ENCODE measurements at regions not wholly inside any gene's neighbourhood (a gene's known extent, or its start where the extent isn't known, plus 50 kb on each side); places are given as distances from the start of the nearest gene placed in this dataset.

DNA sequence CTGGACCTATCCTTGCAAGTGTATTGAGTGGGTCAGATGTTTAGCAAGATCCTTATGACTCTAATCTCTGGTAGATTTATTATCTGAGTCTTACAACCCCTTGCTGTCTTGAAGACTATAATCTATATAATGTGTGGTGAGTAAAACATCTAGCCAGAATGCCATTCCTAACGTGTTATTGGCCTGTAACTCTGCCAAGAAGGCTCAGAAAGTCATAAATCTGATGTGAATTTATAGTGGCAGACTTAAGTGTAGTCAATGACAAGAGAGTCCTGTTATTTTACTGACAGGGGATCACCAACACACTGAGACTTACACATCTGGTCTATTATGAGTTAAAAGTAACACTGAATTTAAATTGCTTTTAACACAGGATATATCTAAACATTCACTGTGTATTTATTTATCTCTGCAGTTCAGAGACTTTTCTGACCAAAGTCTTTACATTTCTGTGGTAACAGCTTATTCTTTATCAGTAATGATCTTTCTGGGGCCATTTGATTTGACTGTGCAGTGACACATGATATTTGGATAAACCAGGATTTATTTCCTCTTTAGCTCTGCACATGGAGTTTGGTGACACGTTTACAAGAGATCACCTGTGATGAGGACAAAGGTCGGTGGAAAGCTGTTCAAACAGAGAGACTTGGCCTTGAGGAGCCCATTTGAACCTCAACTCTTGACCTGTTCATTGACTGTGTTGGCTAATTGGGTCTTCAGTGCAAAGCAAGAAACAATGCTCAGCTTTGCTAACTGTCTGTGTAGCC, 415.8 kb downstream of the STIM2 start:
- TF ChIP-seq, protein P1, sequence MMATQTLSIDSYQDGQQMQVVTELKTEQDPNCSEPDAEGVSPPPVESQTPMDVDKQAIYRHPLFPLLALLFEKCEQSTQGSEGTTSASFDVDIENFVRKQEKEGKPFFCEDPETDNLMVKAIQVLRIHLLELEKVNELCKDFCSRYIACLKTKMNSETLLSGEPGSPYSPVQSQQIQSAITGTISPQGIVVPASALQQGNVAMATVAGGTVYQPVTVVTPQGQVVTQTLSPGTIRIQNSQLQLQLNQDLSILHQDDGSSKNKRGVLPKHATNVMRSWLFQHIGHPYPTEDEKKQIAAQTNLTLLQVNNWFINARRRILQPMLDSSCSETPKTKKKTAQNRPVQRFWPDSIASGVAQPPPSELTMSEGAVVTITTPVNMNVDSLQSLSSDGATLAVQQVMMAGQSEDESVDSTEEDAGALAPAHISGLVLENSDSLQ (IDR thresholded peaks at IDR 0.05), result peak; percentile 77
- no peak for TF ChIP-seq ARNT (IDR thresholded peaks at IDR 0.05)
- POLR2A ChIA-PET, result interaction anchor here (1.6 kb wide), 1 partner anchor 18 kb away, joined by 3 read pairs; no protein-coding TSS in a partner anchor
- CTCF ChIA-PET, result no interaction called here
- DNase-seq (ENCODE audit: extremely low spot score), result no peak

GRCh38 chr4:27278615-27279375, 418.2 kb downstream of the STIM2 start:
- ChIA-PET CTCF (no interaction called here), POLR2A (interaction anchor here (1.6 kb wide), 1 partner anchor 20 kb away, joined by 3 read pairs; no protein-coding TSS in a partner anchor)
- TF ChIP-seq CTBP1 (IDR thresholded peaks at IDR 0.05; ENCODE audit: borderline replicate concordance) (no peak), BHLHE40 (IDR thresholded peaks at IDR 0.05; ENCODE audit: borderline replicate concordance) (no peak), FOXK2 (IDR thresholded peaks at IDR 0.05) (no peak), HDGF (IDR thresholded peaks at IDR 0.05; ENCODE audit: borderline replicate concordance) (no peak), LEF1 (IDR thresholded peaks at IDR 0.05; ENCODE audit: borderline replicate concordance) (no peak), ELF4 (IDR thresholded peaks at IDR 0.05) (no peak), FOXA1 (IDR thresholded peaks at IDR 0.05) (no peak), FOXM1 (IDR thresholded peaks at IDR 0.05; ENCODE audit: borderline replicate concordance) (no peak), ARNT (IDR thresholded peaks at IDR 0.05) (no peak), L3MBTL2 (conservative IDR thresholded peaks at IDR 0.05) (no peak), NFRKB (IDR thresholded peaks at IDR 0.05) (no peak), SUZ12 (IDR thresholded peaks at IDR 0.05) (no peak)
- peak; percentile 14 for DNase-seq (ENCODE audit: extremely low spot score)

GRCh38 chr4:27288496-27288895, 427.9 kb downstream of the STIM2 start:
- CTCF ChIA-PET, result no interaction called here
- DNase-seq (ENCODE audit: extremely low spot score), result no peak
- no peak for TF ChIP-seq HDGF (IDR thresholded peaks at IDR 0.05; ENCODE audit: borderline replicate concordance)
- TF ChIP-seq FOXA1 (IDR thresholded peaks at IDR 0.05), result no peak
- no peak for TF ChIP-seq TARDBP (IDR thresholded peaks at IDR 0.05)
- no peak for TF ChIP-seq SUZ12 (IDR thresholded peaks at IDR 0.05)
- POLR2A ChIA-PET, result no interaction called here

DNA sequence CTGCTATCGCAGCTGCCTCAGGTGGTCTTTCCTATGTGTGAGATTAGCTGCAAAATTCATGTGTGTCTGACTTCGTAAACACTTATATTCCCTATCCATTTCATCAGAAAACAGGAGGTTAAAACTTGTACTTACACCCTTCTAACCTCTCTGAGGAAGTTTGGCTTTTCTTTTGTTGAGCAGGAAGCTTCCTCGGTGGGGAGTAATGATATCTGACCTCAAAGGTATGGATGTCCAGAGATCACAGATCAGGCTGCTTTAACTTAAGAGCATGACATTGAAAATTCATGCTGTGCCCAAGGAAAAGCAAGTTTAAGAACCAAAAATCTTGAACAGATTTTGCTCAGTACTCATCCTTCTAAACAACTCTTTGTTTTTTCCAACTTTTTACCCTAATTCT, 429.1 kb downstream of the STIM2 start:
- POLR2A ChIA-PET, result no interaction called here
- CTCF ChIA-PET, result no interaction called here
- no peak for TF ChIP-seq ELF4 (IDR thresholded peaks at IDR 0.05)
- TF ChIP-seq LEF1 (IDR thresholded peaks at IDR 0.05; ENCODE audit: borderline replicate concordance), result no peak
- TF ChIP-seq BHLHE40 (IDR thresholded peaks at IDR 0.05; ENCODE audit: borderline replicate concordance), result no peak
- no peak for TF ChIP-seq ZNF384 (IDR thresholded peaks at IDR 0.05)
- TF ChIP-seq CTBP1 (IDR thresholded peaks at IDR 0.05; ENCODE audit: borderline replicate concordance), result no peak
- TF ChIP-seq FOXK2 (IDR thresholded peaks at IDR 0.05), result no peak
- no peak for TF ChIP-seq FOXA1 (IDR thresholded peaks at IDR 0.05)
- no peak for TF ChIP-seq NFRKB (IDR thresholded peaks at IDR 0.05)
- no peak for TF ChIP-seq L3MBTL2 (conservative IDR thresholded peaks at IDR 0.05)
- TF ChIP-seq, protein P1 (IDR thresholded peaks at IDR 0.05), result no peak
- no peak for TF ChIP-seq ARNT (IDR thresholded peaks at IDR 0.05)
- TF ChIP-seq SUZ12 (IDR thresholded peaks at IDR 0.05), result no peak
- no peak for TF ChIP-seq HDGF (IDR thresholded peaks at IDR 0.05; ENCODE audit: borderline replicate concordance)
- TF ChIP-seq FOXM1 (IDR thresholded peaks at IDR 0.05; ENCODE audit: borderline replicate concordance), result no peak
- no peak for TF ChIP-seq TARDBP (IDR thresholded peaks at IDR 0.05)
- no peak for TF ChIP-seq SP1 (IDR thresholded peaks at IDR 0.05)
- DNase-seq (ENCODE audit: extremely low spot score), result no peak

DNA sequence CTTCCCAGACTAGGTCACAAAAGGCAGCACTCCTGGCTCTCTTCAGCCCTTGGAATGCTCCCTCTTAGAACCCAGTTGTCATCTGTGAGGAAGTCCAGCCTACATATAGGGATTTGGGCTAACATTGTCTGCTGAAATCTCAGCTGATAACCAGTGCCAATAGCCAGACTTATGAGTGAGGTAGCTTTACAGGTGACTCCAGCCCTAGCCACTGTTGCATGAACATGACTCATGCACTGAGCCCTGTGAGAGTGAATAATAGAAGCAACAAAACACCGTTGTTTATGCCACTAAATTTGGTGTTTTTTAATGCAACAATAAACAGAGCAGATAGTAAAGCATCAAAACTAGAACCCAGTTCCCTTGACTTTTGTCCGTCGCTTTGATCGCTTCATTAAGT, 433.2 kb downstream of the STIM2 start:
- TF ChIP-seq CTBP1 (IDR thresholded peaks at IDR 0.05; ENCODE audit: borderline replicate concordance) (no peak), LEF1 (IDR thresholded peaks at IDR 0.05; ENCODE audit: borderline replicate concordance) (no peak), HDGF (IDR thresholded peaks at IDR 0.05; ENCODE audit: borderline replicate concordance) (no peak)
- ChIA-PET POLR2A (no interaction called here), CTCF (no interaction called here)
- DNase-seq (ENCODE audit: extremely low spot score), result no peak

DNA sequence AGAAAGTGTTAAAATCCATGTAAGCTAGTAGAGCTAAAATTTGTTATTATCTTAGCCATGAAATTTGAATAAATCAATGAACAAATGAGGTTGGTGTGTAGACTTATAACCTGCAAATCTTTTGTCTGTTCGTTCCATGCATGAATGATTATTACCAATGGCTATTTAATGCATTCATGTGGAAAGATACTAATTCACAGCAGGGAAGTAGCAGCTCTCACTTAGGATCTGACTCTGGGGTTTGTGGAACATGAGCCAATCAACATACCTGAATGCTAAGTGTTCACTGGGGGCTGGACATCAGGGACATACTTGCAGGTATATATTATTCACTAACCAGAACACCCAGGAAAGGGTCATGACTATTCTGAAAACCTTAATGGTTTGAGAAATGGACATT, 444.1 kb downstream of the STIM2 start:
- ChIA-PET POLR2A (no interaction called here), CTCF (no interaction called here)
- no peak for TF ChIP-seq CTBP1 (IDR thresholded peaks at IDR 0.05; ENCODE audit: borderline replicate concordance)
- TF ChIP-seq ZNF384 (IDR thresholded peaks at IDR 0.05), result no peak
- no peak for TF ChIP-seq HDGF (IDR thresholded peaks at IDR 0.05; ENCODE audit: borderline replicate concordance)
- TF ChIP-seq FOXA1 (IDR thresholded peaks at IDR 0.05), result no peak
- TF ChIP-seq BHLHE40 (IDR thresholded peaks at IDR 0.05; ENCODE audit: borderline replicate concordance), result no peak
- no peak for TF ChIP-seq TARDBP (IDR thresholded peaks at IDR 0.05)
- no peak for TF ChIP-seq FOXK2 (IDR thresholded peaks at IDR 0.05)
- TF ChIP-seq NFRKB (IDR thresholded peaks at IDR 0.05), result no peak
- no peak for TF ChIP-seq FOXM1 (IDR thresholded peaks at IDR 0.05; ENCODE audit: borderline replicate concordance)
- TF ChIP-seq LEF1 (IDR thresholded peaks at IDR 0.05; ENCODE audit: borderline replicate concordance), result no peak
- no peak for TF ChIP-seq ARNT (IDR thresholded peaks at IDR 0.05)
- TF ChIP-seq L3MBTL2 (conservative IDR thresholded peaks at IDR 0.05), result no peak
- TF ChIP-seq, protein P1 (IDR thresholded peaks at IDR 0.05), result no peak
- DNase-seq (ENCODE audit: extremely low spot score), result no peak

All from HEK293T (cell line).